GM19023 (cell line): ENCODE measurements at regions not wholly inside any gene's neighbourhood (a gene's known extent, or its start where the extent isn't known, plus 50 kb on each side); places are given as distances from the start of the nearest gene placed in this dataset.
"Not testable (repeated sequence)": the region's sequence is repeated elsewhere in the genome, so short reads cannot be mapped to it uniquely, and the experiment has no call there.

Experiments used
- ATAC-seq: cut with Tn5 transposase; IDR thresholded peaks from one replicate; pipeline ENCODE4 v1.9.1; 2021; ENCODE audit warnings: mild to moderate bottlenecking, moderate library complexity; ENCODE audit not compliant: unreplicated experiment

DNA sequence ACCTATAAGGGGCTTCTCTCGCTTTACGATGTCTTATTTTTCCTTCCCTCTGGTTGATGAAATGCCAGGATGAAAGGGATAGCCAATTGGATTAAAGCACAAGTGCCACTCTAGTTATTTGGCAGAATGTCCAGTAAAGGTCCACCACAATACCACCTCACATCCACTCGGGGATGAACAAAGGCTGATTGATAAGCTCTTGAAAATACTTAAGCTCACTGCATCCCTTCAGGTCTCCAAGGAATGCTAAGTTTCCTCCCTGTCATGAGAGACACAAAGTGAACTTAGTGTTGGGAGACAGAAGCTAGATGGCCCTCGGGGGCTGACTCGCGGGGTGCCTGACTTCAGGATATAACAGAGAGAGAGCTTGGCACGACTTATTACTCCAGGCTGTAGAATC lies 185.9 kb upstream of the ZNF644 start:
- ATAC-seq, result not testable (repeated sequence)

- ATAC-seq, result not testable (repeated sequence)
These were observed 182.3 kb upstream of the ZNF644 start for GRCh38 chr1:91204150-91204549.

- ATAC-seq, result no peak
These were observed 179.9 kb upstream of the ZNF644 start for GRCh38 chr1:91201694-91202093.

DNA sequence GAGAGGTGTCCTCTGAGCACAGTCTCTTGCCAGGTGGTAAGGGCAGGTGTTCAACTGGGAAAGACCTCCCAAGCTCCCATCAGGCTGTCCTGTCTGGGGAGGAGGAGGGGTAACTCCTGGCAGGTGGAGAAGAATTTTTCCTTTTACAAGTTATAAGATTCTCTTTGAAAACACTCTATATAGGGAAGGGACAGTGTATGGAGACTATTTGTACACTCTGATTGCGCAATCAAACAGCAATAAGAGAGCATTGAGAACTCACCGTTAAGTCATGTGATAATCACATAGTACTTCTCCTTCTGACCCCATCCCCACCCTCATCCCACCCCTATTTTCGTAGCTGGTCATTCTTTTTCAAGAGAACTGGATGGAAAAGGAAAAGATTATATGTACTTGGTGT lies 179.3 kb upstream of the ZNF644 start:
- ATAC-seq, result no peak

GRCh38 chr1:91200675-91201074 lies 178.8 kb upstream of the ZNF644 start:
- no peak for ATAC-seq

- no peak for ATAC-seq
These were observed 178.2 kb upstream of the ZNF644 start for GRCh38 chr1:91199988-91200387.

- ATAC-seq, result no peak
These were observed 169.2 kb upstream of the ZNF644 start for GRCh38 chr1:91190996-91191395.

DNA sequence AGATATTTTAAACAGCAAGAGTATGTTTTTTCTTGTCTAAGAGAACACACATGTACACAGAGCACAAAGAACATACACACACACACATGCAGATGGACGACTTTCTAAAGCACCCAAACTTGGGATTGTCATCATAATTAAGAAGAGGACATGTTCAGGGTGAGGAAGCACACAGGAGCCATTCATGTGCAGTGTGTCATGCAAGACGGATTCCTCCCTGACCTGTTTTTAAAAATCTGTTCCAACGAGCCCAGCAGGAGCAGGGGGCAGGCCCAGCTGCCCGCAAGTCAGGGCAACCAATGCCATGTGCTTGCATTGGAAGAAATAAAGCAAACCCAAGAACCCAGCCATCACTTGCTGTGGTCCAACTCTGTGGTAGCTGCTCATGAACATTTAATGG lies 167.3 kb upstream of the ZNF644 start:
- ATAC-seq, result no peak

DNA sequence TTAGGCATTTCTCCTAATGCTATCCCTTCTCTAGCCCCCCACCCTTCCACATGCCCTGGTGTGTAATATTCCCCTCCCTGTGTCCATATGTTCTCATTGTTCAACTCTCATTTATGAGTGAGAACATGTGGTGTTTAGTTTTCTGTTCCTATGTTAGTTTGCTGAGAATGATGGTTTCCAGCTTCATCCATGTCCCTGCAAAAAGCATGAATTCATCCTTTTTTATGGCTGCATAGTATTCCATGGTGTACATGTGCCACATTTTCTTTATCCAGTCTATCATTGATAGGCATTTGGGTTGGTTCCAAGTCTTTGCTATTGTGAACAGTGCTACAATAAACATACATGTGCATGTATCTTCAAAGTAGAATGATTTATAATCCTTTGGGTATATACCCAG lies 161.0 kb upstream of the ZNF644 start:
- ATAC-seq, result not testable (repeated sequence)

GRCh38 chr1:91176250-91176649 lies 154.4 kb upstream of the ZNF644 start:
- ATAC-seq, result no peak

GRCh38 chr1:91174734-91175133 lies 152.9 kb upstream of the ZNF644 start:
- ATAC-seq, result no peak

GRCh38 chr1:91173346-91173890 lies 151.6 kb upstream of the ZNF644 start:
- ATAC-seq, result no peak

GRCh38 chr1:91172541-91172940 lies 150.7 kb upstream of the ZNF644 start:
- ATAC-seq, result no peak

DNA sequence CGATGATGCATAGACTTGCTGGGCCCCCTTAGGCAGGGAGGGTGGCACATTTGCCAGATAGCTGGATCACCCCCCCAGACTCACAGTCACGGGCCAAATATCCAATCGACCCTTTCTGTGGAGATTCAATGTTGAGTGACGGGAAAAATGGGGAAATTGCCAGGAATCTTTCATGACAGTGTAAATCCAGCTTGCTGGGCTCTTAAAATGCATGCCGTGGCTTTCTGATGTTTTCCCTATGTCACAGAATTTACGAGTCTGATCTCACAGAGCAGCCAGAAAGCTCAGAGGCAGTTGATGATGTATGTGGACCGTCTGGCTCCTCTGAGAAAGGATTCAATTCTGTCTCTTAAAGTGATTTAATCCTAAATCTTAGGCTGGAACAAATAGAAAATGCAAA lies 150.1 kb upstream of the ZNF644 start:
- no peak for ATAC-seq

DNA sequence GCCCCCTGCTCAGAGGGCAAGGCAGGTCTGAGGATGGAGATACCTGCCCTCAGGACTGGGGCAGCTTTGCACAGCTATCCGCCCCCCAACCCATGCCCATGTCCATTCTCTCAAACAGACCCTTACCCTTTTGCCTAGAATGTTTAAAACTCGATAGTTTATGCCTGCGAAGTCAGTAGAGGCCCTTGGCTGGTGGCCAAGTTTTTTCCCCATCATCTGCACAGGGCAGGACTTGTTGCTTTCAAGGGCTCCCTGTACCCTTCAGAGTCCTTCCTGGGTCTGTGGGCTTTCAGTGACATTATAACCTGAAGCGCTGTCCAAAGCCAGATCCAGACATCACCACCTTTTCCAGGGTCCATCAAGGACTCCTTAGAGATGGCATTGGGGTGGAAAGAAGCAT lies 148.7 kb upstream of the ZNF644 start:
- no peak for ATAC-seq

DNA sequence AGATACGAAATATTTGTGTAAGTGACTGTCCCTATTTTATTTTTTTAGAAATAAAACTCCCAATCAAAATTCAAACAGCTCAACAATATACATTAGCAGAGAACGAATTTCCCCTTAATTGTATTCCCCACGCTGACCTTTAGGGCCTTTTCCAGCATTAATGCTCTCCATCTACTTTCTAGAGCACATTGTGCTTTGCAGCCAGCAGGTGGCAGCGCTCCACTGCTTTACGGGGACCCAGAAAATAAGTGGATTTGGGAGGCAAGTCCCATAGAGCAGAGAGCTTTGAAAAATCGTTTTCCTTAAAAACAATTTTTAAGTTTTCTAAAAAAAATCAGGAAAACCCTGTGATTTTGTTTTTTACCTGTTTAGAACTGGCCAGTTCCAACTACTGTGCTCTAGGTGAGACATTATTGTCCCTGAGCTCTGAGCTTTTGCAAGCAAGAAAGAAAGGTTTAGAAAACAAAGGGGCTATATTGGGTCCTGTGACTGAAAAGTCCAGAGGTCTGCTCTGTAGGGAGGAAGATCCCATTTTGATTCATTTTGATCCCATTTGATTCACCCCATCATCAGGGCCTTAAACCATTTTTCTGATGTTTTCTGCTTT lies 144.4 kb upstream of the ZNF644 start:
- no peak for ATAC-seq

DNA sequence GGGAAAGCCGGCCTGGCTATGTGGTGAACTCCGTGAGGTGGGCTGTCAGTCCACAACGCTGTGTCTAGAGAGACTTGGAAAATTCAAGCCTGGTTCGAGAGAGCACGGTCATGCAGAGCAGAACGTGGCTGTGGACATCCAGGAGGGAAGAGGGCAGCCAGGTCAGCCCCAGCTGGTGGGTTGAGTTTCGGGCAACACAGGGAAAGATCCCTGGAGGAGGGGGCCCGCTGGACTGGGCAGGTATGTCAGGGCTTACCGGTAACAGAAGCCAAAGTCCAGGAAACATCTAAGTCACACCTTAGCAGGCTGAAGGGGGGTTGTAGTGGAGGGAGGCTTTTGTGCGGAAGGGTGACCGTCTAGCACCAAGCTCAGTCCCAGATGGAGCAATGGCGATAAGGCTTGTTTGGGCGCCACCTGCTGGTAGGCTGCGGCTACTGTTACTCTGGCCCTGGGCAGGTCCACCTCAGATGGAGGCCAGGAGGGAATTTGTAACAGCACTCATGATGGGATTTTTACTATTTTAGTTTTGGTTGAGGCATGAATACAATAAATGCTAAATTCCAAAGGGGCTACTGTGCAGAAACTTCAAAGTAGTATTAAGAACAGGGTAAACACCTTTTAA lies 143.3 kb upstream of the ZNF644 start:
- ATAC-seq, result peak; percentile 95

- no peak for ATAC-seq
These were observed 140.8 kb upstream of the ZNF644 start for GRCh38 chr1:91162613-91163012.

GRCh38 chr1:91161749-91162148 lies 139.9 kb upstream of the ZNF644 start:
- no peak for ATAC-seq

DNA sequence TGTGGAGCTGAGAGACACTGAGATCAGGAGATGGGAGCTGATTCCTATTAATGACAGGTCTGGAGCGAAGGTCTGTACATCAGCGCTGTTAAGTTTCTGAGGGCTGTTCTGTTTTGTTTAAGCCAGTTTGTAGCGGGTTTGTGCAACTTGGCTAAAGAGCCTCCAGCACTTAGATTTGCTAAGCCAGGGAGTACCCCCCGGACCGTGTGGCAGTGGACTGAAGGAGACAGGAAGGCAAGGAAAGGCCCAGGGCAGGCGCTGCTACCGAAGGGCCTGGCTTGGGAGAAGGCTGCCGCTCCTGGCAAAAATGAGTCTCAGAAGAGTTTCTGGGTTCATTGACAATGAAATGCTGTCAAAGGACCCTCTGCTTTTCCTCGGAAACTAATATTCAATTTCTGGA lies 139.3 kb upstream of the ZNF644 start:
- ATAC-seq, result no peak

- no peak for ATAC-seq
These were observed 138.7 kb upstream of the ZNF644 start for GRCh38 chr1:91160363-91161075.

GRCh38 chr1:91153341-91153740 lies 131.5 kb upstream of the ZNF644 start:
- ATAC-seq, result no peak
